Retina (tissue), 1 donor: ENCODE measurements at regions not wholly inside any gene's neighbourhood (a gene's known extent, or its start where the extent isn't known, plus 50 kb on each side); places are given as distances from the start of the nearest gene placed in this dataset.

ENCODE experiments used
- DNase-seq: peaks from one replicate; pipeline ENCODE4 v3.0.0-alpha.2; 2016

DNA sequence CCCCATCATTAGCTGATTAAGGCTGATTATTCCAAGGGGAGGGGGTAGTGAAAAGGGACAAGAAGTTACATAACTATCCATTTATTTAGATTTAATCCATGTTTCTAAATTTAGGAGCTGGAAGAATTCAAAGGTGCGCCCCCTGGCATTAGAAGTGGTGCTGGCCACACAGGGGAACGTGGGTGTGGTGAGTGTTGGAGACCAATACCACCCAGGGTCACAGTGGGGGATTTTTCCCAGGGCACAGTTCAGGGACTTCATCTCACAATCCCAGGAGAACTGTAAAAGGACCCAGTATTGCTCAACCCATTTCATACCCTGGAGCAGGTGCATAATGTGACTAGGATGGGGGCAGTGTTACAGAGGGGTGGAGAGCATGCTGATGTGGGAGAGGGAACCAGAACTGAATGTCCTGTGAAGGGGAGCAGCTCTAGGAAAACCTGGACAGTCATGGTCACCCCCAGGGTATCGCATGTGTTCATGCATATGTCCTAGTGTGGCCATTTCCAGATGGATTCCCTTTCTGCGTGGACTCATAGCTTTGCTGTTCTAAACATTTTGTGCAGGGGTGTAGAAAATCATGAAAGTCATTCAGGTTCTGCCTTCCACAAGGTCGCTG is 110.3 kb downstream of the LSM3 start:
- no peak for DNase-seq

- DNase-seq, result no peak
These were observed 111.2 kb downstream of the LSM3 start for GRCh38 chr3:14289590-14290461.

DNA sequence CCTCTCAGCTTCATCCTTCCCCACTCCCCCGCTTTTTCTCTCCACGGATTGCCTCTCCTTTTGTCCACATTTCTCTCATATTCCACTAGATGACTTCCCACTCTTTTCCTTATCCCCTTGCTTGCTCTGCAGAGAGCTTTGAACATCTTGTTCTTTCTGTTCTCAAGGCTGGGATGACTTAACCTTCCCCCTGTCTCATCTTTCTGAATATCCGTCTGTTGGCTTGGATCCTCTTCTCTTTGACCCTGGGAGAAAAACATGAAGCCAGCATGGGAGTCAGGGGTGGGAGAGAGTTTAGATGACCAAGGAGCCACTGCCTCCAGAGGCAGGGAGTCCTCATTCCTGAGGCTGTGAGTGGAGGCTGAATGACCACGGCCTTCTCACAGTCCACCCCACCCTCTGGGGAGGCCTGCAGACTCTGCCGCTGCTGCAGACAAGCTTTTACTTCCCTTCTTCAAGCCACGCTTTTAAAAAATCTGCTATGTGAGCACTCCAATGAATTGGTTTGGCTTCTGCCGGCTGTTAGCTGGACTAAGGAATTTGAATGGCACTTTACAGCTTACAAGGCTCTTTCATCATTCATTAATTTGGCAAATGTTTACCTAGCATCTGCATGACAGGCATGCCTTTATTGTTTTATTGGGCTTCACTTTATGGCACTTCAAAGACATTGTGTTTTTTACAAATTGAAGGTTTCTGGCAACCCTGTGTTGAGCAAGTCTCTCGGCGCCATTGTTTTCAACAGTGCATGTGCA is 111.6 kb upstream of the SLC6A6 start:
- DNase-seq, result no peak

- no peak for DNase-seq
These were observed 107.4 kb upstream of the SLC6A6 start for GRCh38 chr3:14295037-14295436.

- DNase-seq, result no peak
These were observed 106.6 kb upstream of the SLC6A6 start for GRCh38 chr3:14295801-14296200.

DNA sequence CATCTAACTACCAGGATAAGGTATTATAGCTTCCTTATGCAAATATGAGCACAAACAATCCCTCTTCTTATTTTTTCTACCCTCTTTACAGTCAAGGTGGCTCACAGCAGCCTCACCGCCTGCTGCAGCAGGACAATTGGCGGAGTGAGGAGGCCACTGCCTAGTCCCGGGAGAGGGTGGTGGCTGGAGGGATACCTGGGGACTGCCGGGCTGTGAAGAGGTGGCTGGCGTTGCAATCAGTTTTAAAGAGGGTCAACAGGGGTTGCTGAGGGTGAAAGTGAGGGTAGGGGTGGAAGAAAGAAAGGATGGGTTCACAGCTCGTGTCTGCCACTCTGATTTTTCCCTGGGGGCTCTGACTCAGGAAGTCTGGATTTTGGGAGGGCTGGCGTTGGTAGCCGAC is 105.1 kb upstream of the SLC6A6 start:
- no peak for DNase-seq

DNA sequence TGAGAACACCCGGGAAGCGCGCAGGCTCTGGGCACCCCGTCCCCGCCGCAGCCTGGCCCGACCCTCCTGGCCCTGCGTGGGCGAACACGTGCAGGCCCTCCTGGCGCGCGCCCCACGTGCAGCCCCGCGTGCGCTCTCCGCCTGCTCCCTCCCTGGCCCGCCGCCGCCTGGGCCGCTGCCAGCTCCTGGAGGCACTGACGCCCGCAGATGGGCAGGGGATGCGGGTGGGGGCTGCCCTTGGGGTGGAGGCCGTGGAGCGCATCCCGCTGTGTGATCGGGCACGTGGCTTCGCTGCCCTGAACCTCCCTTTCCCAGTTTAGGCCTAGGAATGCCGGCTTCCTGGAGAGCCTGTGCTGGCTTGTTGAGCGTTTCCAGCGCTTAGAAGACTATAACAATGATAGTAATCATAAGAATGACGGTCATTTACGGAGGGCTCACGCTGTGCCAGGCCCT is 104.6 kb upstream of the SLC6A6 start:
- DNase-seq, result peak; percentile 77

GRCh38 chr3:14298442-14298841 is 104.0 kb upstream of the SLC6A6 start:
- DNase-seq, result no peak

DNA sequence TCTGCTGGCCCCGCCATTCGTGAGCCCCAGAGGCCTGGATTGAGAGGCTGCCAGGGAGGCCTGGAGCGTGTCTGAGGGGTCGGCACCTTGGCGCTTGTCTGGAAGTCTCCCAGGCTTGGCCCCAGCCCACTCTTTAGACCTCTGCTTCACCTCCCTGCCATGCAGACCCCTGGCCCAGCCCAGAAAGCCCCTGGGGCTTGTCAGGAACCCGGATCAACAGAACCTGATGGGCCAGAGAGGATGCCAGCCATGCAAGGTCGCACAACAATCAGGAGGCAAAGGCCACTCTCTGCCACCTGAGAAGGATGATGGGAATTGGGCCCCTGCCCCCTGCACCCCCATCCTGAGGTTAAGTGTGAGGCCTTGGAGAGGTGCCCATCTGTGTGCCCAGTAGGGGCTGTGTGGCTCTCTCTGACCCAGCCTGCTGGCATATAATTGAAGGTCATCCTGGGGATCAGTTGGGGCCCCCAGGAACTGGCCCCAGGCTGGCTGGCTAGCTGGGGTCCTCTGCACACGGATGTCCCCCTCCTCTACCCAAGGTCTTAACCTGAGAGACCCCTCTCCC is 103.3 kb upstream of the SLC6A6 start:
- no peak for DNase-seq

DNA sequence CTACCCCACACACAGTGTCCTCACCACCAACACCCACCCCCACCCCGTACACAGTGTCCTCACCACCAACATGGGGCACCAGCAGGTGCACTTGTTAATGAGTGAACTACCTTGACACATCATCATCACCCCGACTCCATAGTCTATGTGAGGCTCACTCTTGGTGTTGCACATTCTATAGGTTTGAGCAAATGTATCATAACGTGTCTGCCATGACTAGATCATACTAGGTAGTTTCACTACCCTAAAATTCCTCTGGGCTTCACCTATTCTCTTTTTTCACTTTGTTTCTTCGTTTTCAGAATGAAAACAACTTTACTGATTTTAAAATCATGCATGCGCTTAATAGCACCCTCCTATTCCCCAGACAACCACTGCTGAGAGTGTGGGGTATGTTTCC is 102.6 kb upstream of the SLC6A6 start:
- no peak for DNase-seq

- no peak for DNase-seq
These were observed 101.5 kb upstream of the SLC6A6 start for GRCh38 chr3:14300721-14301399.

DNA sequence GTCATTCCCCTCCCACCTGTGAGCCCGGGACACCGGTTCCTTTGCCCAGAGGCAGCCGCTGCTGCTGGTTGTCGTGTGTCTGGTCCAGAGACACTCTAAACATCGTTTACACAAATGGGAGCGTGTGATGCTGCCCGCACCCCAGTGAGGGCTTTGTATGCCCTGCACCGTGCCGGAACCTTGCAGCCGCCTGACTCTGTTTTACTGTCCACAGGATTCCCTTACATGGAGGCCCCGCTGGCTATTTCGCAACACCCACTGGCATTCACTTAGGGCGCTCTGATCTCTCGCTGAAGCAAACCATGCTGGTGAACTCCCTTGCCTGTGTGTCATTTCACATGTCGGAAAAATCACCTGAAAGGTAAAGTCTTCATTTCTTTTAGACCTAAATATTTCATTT is 100.8 kb upstream of the SLC6A6 start:
- DNase-seq, result no peak

DNA sequence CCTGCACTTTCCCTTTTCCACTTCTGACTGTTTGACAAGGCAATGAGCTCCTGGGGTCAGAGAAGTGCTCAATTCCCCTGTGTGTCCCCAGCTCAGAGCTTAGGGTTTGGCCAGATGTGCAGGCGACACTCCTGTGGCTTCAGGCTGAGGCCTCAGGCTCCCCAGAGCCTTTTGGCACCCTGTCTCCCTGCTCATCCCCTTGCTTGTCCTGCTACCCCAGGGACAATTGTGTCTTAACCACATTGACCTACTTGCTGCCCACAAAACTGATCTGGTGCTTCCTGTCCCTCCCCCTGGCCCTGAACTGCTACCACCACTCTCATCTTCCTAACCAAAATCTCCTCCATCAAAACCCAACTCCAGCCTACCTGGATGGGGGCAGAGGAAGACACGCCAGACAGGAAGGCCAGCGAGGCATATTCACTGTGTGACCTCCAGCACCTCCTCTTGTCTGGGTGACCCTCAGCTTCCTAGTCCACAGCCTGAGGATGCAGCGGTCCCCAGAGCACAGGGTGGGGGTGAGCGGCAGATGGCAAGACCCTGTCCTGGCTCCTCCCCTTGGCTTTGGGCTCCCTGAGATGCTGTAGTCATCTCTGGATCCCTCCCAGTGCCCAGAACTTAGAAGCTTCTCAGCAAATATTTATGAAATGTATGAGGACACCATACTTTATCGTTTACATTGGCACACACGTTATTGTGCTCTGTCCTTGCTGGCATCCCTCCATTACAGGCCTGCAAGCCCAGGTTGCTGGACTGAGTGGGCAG is 98.9 kb upstream of the SLC6A6 start:
- no peak for DNase-seq

DNA sequence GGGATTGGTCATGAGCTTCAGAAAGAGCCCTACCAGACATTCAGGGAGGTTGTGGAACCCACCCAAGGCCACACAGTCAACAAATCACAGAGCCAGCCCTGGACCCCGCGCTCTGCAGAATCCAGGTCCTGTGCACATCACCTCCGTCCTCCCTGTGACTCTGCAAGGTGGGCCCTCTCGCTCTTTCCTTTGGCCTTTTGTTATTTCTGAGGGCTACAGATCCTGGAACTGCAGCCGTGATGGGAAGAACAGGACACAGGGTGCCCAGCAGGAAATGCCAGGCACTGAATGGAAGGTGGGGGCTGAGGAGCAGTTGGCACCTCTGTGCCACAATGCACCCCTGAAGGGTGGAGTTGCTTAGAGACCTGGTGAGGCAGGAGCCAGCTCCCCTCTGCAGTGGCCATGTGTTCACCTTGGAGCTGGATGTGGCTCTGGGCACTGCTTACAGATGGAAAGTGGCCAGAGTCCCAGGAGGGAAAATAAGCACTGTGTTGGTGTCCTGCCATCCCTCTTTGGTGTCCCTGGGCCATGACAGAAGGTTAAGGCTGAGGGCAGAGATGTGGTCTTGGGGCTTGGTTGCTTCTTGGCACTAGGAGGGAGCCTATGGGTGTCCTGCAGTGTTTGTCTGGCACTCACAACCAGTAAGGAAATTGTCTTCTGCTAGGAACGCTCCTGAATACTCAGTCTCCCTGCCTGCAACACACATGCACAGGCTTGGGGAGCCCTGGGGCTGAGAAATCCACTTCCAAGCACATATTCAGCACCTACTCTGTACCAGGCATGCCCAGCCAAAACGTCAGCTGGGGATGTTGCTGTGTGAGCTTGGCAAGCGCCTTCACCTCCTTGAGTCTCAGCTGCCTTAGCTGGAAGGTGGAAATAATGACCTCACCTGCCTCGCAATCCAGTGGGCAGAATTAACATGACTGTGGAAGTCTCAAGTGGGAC is 98.0 kb upstream of the SLC6A6 start:
- no peak for DNase-seq

- DNase-seq, result no peak
These were observed 97.1 kb upstream of the SLC6A6 start for GRCh38 chr3:14305324-14305723.

DNA sequence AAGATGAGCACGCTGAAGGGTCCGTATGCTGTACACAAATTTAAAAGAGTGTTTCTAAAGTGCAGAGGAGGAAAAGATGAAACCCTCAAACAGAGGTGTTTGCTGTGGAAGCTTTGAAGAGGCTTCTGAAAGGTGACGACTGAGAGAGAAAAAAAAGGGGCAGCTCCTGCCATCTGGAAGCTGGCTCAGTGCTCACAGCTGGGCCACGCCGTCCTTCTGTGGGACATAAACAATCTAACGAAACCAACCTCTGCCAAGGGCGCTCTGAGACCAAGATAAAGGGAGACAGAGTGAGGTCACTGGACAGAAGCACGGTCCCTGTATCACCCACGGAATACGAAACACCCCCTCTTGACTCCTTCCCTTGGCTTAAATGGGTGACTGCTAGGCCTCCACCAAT is 96.3 kb upstream of the SLC6A6 start:
- DNase-seq, result no peak

DNA sequence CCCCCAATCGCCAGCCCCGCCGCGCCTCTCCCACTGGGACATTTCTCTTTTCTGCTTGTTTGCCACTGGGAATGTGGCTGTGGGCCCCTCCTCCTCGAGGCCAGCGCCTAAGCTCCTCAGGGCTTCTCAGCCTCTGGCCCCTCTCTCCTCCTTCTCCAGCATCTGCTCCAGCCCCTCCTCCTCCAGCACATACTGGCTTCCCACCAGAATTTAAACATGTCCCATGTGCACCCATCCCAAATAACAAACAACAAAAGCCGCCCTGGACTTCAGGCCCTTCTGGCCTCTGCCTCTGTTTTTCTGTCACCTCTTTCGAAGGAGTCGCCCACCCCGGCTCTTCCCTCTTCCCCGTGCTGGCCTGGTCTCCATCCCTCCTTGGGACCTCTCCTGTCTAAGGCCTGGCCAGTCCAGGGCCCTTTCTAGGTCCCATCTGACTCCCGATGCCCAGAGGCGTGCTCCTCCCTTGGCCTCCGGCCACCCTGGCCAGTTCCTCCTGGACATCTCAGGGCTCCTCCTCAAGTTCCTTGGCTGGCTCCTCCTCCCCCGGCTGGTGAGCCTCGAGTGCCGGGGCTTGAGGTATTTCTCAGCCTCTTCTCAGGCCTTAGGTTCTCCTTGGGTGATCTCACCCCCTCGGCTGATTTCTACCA is 94.6 kb upstream of the SLC6A6 start:
- no peak for DNase-seq

DNA sequence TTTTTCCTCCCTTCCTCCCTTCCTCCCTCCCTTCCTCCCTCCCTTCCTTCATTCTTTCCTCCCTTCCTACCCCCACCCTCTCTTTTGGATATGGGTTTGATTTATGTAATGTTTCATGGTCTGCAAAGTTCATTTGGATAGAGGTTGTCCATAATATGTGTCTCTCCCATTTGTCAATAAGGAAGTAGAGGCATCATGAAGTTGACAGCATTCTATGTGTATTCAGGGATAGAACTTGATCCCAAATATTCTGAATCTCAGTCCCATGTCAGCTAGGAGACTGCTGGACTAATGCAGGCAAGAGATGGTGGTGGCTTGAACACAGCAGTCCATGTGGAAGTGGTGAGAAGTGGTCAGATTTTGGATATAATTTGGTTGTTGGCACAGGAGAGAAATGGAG is 90.7 kb upstream of the SLC6A6 start:
- DNase-seq, result no peak

DNA sequence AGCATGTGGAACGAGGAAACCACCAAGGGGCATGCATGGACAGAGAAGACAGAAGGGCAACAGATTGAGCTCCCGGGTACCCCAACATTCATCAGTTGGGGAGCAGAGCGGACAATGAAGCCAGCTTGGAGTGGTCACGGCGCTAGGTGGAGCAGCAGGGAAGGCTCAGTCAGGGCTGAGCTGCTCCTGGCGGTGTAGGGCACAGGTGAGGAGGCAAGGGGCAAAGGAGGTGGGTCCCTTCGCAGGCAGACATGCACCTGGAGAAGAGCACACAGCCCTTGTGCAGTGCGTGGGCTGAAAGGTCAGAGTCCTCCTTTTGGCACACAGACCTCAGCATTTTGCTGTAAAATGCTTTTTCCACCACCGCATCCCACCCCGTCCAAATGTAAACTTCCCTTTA is 90.0 kb upstream of the SLC6A6 start:
- no peak for DNase-seq

- DNase-seq, result no peak
These were observed 85.3 kb upstream of the SLC6A6 start for GRCh38 chr3:14317057-14317553.
